Mucosa of stomach (tissue), 1 donor: ENCODE measurements at regions not wholly inside any gene's neighbourhood (a gene's known extent, or its start where the extent isn't known, plus 50 kb on each side); places are given as distances from the start of the nearest gene placed in this dataset.

Source experiments
- H3K27me3 ChIP-seq: one replicate; pipeline ENCODE4 v1.7.0; 2013; ENCODE audit warnings: mild to moderate bottlenecking, low read length; ENCODE audit not compliant: control insufficient read depth, insufficient read depth
- H3K36me3 ChIP-seq: one replicate; pipeline ENCODE4 v1.7.0; 2013; ENCODE audit warnings: low read length; ENCODE audit not compliant: control insufficient read depth, insufficient read depth
- H3K4me1 ChIP-seq: one replicate; pipeline ENCODE4 v1.7.0; 2013; ENCODE audit warnings: mild to moderate bottlenecking, low read length; ENCODE audit not compliant: control insufficient read depth, insufficient read depth
- H3K4me3 ChIP-seq: one replicate; pipeline ENCODE4 v1.7.0; 2013; ENCODE audit warnings: low read length
- H3K9ac ChIP-seq: one replicate; pipeline ENCODE4 v1.7.0; 2013; ENCODE audit warnings: mild to moderate bottlenecking, low read length, moderate library complexity
- H3K9me3 ChIP-seq: one replicate; pipeline ENCODE4 v1.7.0; 2013; ENCODE audit warnings: mild to moderate bottlenecking, low read length, moderate library complexity; ENCODE audit not compliant: control insufficient read depth
- donor health status: Pancreatic carcinoma.

- Histone ChIP-seq H3K27me3 (no peaks in the 10 kb centered on the region), H3K4me1 (no peaks in the 10 kb centered on the region), H3K9me3 (no peaks in the 10 kb centered on the region), H3K9ac (no peak overlapping the region), H3K4me3 (no peak overlapping the region), H3K36me3 (no peaks in the 10 kb centered on the region)
Observed at GRCh38 chr6:77038807-77039206, 424.5 kb downstream of the HTR1B start.

- H3K36me3 ChIP-seq: no peaks in the 10 kb centered on the region
- H3K27me3 ChIP-seq: no peaks in the 10 kb centered on the region
- no peaks in the 10 kb centered on the region for H3K4me1 ChIP-seq
- H3K9me3 ChIP-seq: no peaks in the 10 kb centered on the region
- H3K9ac ChIP-seq: no peak overlapping the region
- no peak overlapping the region for H3K4me3 ChIP-seq
Observed at GRCh38 chr6:77037439-77037838, 425.9 kb downstream of the HTR1B start.

- no peak overlapping the region for H3K4me3 ChIP-seq
- H3K36me3 ChIP-seq: no peaks in the 10 kb centered on the region
- no peaks in the 10 kb centered on the region for H3K9me3 ChIP-seq
- H3K27me3 ChIP-seq: no peaks in the 10 kb centered on the region
- no peak overlapping the region for H3K9ac ChIP-seq
- no peaks in the 10 kb centered on the region for H3K4me1 ChIP-seq
Observed at GRCh38 chr6:77036400-77036799, 426.9 kb downstream of the HTR1B start.

GRCh38 chr6:77034161-77034560 is 429.1 kb downstream of the HTR1B start:
- Histone ChIP-seq H3K27me3 (no peaks in the 10 kb centered on the region), H3K9me3 (no peaks in the 10 kb centered on the region), H3K4me3 (no peak overlapping the region), H3K4me1 (no peaks in the 10 kb centered on the region), H3K36me3 (no peaks in the 10 kb centered on the region), H3K9ac (no peak overlapping the region)

GRCh38 chr6:77030929-77031674 is 432.2 kb downstream of the HTR1B start:
- Histone ChIP-seq H3K27me3 (no peaks in the 10 kb centered on the region), H3K4me1 (no peaks in the 10 kb centered on the region), H3K36me3 (no peaks in the 10 kb centered on the region), H3K9me3 (no peaks in the 10 kb centered on the region), H3K9ac (no peak overlapping the region), H3K4me3 (no peak overlapping the region)

- Histone ChIP-seq H3K36me3 (no peaks in the 10 kb centered on the region), H3K4me3 (no peak overlapping the region), H3K27me3 (no peaks in the 10 kb centered on the region), H3K9ac (no peak overlapping the region), H3K4me1 (no peaks in the 10 kb centered on the region), H3K9me3 (no peaks in the 10 kb centered on the region)
Observed at GRCh38 chr6:77026341-77026740, 436.9 kb downstream of the HTR1B start.

GRCh38 chr6:77025736-77026223 is 437.5 kb downstream of the HTR1B start:
- H3K4me1 ChIP-seq: no peaks in the 10 kb centered on the region
- no peak overlapping the region for H3K9ac ChIP-seq
- H3K4me3 ChIP-seq: no peak overlapping the region
- H3K27me3 ChIP-seq: no peaks in the 10 kb centered on the region
- H3K9me3 ChIP-seq: no peaks in the 10 kb centered on the region
- H3K36me3 ChIP-seq: no peaks in the 10 kb centered on the region

GRCh38 chr6:77021778-77022177 is 441.5 kb downstream of the HTR1B start:
- Histone ChIP-seq H3K36me3 (no peaks in the 10 kb centered on the region), H3K9me3 (no peaks in the 10 kb centered on the region), H3K4me3 (no peak overlapping the region), H3K27me3 (no peaks in the 10 kb centered on the region), H3K9ac (no peak overlapping the region), H3K4me1 (no peaks in the 10 kb centered on the region)

GRCh38 chr6:77021232-77021631 is 442.1 kb downstream of the HTR1B start:
- Histone ChIP-seq H3K27me3 (no peaks in the 10 kb centered on the region), H3K9me3 (no peaks in the 10 kb centered on the region), H3K9ac (no peak overlapping the region), H3K36me3 (no peaks in the 10 kb centered on the region), H3K4me3 (no peak overlapping the region), H3K4me1 (no peaks in the 10 kb centered on the region)

- no peaks in the 10 kb centered on the region for H3K4me1 ChIP-seq
- H3K4me3 ChIP-seq: no peak overlapping the region
- H3K9me3 ChIP-seq: no peaks in the 10 kb centered on the region
- no peak overlapping the region for H3K9ac ChIP-seq
- H3K27me3 ChIP-seq: no peaks in the 10 kb centered on the region
- H3K36me3 ChIP-seq: no peaks in the 10 kb centered on the region
Observed at GRCh38 chr6:77019081-77019480, 444.2 kb downstream of the HTR1B start.

GRCh38 chr6:77017537-77017936 is 445.8 kb downstream of the HTR1B start:
- Histone ChIP-seq H3K4me3 (no peak overlapping the region), H3K9ac (no peak overlapping the region), H3K27me3 (no peaks in the 10 kb centered on the region), H3K4me1 (no peaks in the 10 kb centered on the region), H3K36me3 (no peaks in the 10 kb centered on the region), H3K9me3 (no peaks in the 10 kb centered on the region)

GRCh38 chr6:77015350-77015749 is 447.9 kb downstream of the HTR1B start:
- H3K4me1 ChIP-seq: no peaks in the 10 kb centered on the region
- H3K9ac ChIP-seq: no peak overlapping the region
- no peaks in the 10 kb centered on the region for H3K27me3 ChIP-seq
- H3K36me3 ChIP-seq: no peaks in the 10 kb centered on the region
- no peaks in the 10 kb centered on the region for H3K9me3 ChIP-seq
- no peak overlapping the region for H3K4me3 ChIP-seq
